H1 (cell line): ENCODE measurements at regions not wholly inside any gene's neighbourhood (a gene's known extent, or its start where the extent isn't known, plus 50 kb on each side); places are given as distances from the start of the nearest gene placed in this dataset.
"Not testable (repeated sequence)": the region's sequence is repeated elsewhere in the genome, so short reads cannot be mapped to it uniquely, and the experiment has no call there.

Experiments used
- CREB1 ChIP-seq: IDR thresholded peaks from 2 replicates; pipeline ENCODE4 v1.6.1; 2012; ENCODE audit warnings: inconsistent platforms
- TF ChIP-seq, protein P1 (sequence below), 3 experiments: IDR thresholded peaks; 1 replicate in 2 of 3; 2 replicates in 1 of 3; pipeline versions ENCODE4 v1.5.1 to v1.6.1; 2011; ENCODE audit warnings: low read length in 3 of 3, mild to moderate bottlenecking in 3 of 3, inconsistent platforms in 2 of 3, low read depth in 1 of 3, moderate library complexity in 1 of 3; ENCODE audit not compliant: insufficient read depth in 1 of 3; ENCODE audit errors: control extremely low read depth in 1 of 3
- TF ChIP-seq, protein P2 (sequence below): IDR thresholded peaks from 2 replicates; pipeline ENCODE4 v1.6.1; 2012; ENCODE audit warnings: low read length, inconsistent platforms

DNA sequence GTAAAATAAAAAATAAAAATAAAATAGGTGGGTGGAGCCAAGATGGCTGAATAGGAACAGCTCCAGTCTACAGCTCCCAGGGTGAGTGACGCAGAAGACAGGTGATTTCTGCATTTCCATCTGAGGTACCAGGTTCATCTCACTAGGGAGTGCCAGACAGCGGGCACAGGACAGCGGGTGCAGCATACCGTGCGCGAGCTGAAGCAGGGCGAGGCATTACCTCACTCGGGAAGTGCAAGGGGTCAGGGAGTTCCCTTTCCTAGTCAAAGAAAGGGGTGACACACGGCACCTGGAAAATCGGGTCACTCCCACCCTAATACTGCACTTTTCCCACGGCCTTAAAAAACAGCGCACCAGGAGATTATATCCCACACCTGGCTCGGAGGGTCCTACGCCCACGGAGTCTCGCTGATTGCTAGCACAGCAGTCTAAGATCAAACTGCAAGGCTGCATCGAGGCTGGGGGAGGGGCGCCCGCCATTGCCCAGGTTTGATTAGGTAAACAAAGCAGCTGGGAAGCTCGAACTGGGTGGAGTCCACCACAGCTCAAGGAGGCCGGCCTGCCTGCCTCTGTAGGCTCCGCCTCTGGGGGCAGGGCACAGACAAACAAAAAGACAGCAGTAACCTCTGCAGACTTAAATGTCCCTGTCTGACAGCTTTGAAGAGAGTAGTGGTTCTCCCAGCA is 161.9 kb upstream of the RPS6KA2 start:
- TF ChIP-seq, protein P1, sequence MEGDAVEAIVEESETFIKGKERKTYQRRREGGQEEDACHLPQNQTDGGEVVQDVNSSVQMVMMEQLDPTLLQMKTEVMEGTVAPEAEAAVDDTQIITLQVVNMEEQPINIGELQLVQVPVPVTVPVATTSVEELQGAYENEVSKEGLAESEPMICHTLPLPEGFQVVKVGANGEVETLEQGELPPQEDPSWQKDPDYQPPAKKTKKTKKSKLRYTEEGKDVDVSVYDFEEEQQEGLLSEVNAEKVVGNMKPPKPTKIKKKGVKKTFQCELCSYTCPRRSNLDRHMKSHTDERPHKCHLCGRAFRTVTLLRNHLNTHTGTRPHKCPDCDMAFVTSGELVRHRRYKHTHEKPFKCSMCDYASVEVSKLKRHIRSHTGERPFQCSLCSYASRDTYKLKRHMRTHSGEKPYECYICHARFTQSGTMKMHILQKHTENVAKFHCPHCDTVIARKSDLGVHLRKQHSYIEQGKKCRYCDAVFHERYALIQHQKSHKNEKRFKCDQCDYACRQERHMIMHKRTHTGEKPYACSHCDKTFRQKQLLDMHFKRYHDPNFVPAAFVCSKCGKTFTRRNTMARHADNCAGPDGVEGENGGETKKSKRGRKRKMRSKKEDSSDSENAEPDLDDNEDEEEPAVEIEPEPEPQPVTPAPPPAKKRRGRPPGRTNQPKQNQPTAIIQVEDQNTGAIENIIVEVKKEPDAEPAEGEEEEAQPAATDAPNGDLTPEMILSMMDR (IDR thresholded peaks at IDR 0.05; ENCODE audit: control extremely low read depth in 1 of 3, insufficient read depth in 1 of 3, low read depth in 1 of 3, low read length in 3 of 3), result not testable (repeated sequence)
- TF ChIP-seq CREB1, result not testable (repeated sequence)
- TF ChIP-seq, protein P2, sequence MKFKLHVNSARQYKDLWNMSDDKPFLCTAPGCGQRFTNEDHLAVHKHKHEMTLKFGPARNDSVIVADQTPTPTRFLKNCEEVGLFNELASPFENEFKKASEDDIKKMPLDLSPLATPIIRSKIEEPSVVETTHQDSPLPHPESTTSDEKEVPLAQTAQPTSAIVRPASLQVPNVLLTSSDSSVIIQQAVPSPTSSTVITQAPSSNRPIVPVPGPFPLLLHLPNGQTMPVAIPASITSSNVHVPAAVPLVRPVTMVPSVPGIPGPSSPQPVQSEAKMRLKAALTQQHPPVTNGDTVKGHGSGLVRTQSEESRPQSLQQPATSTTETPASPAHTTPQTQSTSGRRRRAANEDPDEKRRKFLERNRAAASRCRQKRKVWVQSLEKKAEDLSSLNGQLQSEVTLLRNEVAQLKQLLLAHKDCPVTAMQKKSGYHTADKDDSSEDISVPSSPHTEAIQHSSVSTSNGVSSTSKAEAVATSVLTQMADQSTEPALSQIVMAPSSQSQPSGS, result not testable (repeated sequence)
